H1 (cell line): ENCODE measurements at regions not wholly inside any gene's neighbourhood (a gene's known extent, or its start where the extent isn't known, plus 50 kb on each side); places are given as distances from the start of the nearest gene placed in this dataset.

Source experiments
- BRCA1 ChIP-seq: IDR thresholded peaks from 2 replicates; pipeline ENCODE4 v1.6.1; 2012; ENCODE audit warnings: low read depth, low read length, improper control_type of control experiment
- CBX5 ChIP-seq: fragments of 300-800, 300-1000 bp; sonication (generic); IDR thresholded peaks from 2 replicates; pipeline ENCODE4 v1.7.1; 2016; ENCODE audit warnings: antibody characterized with exemption, low read length, low read depth
- CHD7 ChIP-seq: fragments of 300-600 bp; sonication (generic); IDR thresholded peaks from 2 replicates; pipeline ENCODE4 v1.7.1; 2012; ENCODE audit warnings: low read length, moderate library complexity, mild to moderate bottlenecking, inconsistent platforms; ENCODE audit not compliant: insufficient replicate concordance
- CTCF ChIP-seq, 3 experiments: IDR thresholded peaks; 1 replicate in 2 of 3; 2 replicates in 1 of 3; pipeline versions ENCODE4 v1.5.1 to v1.6.1; 2011; ENCODE audit warnings: low read length in 3 of 3, mild to moderate bottlenecking in 3 of 3, inconsistent platforms in 2 of 3, low read depth in 1 of 3, moderate library complexity in 1 of 3; ENCODE audit not compliant: insufficient read depth in 1 of 3; ENCODE audit errors: control extremely low read depth in 1 of 3
- EP300 ChIP-seq, 2 experiments: IDR thresholded peaks; 1 replicate in 1 of 2; 2 replicates in 1 of 2; pipeline ENCODE4 v1.6.1; 2011 to 2012; ENCODE audit warnings: low read depth in 2 of 2, low read length in 2 of 2, mild to moderate bottlenecking in 2 of 2, borderline replicate concordance in 1 of 2, inconsistent platforms in 1 of 2, moderate library complexity in 1 of 2
- JUND ChIP-seq: IDR thresholded peaks from 2 replicates; pipeline ENCODE4 v1.6.1; 2011; ENCODE audit warnings: mild to moderate bottlenecking, improper control_type of control experiment, low read length
- POU5F1 ChIP-seq: IDR thresholded peaks from 2 replicates; pipeline ENCODE4 v1.6.1; 2011; ENCODE audit warnings: low read depth, mild to moderate bottlenecking, low read length, moderate library complexity
- SP4 ChIP-seq: IDR thresholded peaks from 2 replicates; pipeline ENCODE4 v1.6.1; 2012; ENCODE audit warnings: low read length, inconsistent platforms
- TCF12 ChIP-seq: IDR thresholded peaks from 2 replicates; pipeline ENCODE4 v1.6.1; 2011; ENCODE audit warnings: low read depth, mild to moderate bottlenecking, low read length

- no peak for TF ChIP-seq CHD7
- TF ChIP-seq POU5F1: no peak
- no peak for TF ChIP-seq SP4
- TF ChIP-seq TCF12: no peak
- TF ChIP-seq CBX5: no peak
- TF ChIP-seq EP300 (IDR thresholded peaks at IDR 0.05; ENCODE audit: borderline replicate concordance in 1 of 2, low read depth in 2 of 2, low read length in 2 of 2): no peak
- no peak for TF ChIP-seq BRCA1
- no peak for TF ChIP-seq JUND
- no peak for TF ChIP-seq CTCF (IDR thresholded peaks at IDR 0.05; ENCODE audit: control extremely low read depth in 1 of 3, insufficient read depth in 1 of 3, low read depth in 1 of 3, low read length in 3 of 3)
These were observed 477.8 kb downstream of the CCDC171 start (continued) for GRCh38 chr9:16030528-16031185.
